Lower leg skin (tissue), 3 donors: ENCODE measurements at regions not wholly inside any gene's neighbourhood (a gene's known extent, or its start where the extent isn't known, plus 50 kb on each side); places are given as distances from the start of the nearest gene placed in this dataset.

Experiments
- CTCF ChIP-seq, 3 donors: fragments of 450-650 bp; IDR thresholded peaks; one replicate each; pipeline ENCODE4 v1.5.1; 2016; ENCODE audit warnings: antibody characterized with exemption in 3 of 3, mild to moderate bottlenecking in 3 of 3, moderate library complexity in 2 of 3
- POLR2A ChIP-seq, 2 donors: fragments of 450-650 bp; IDR thresholded peaks; one replicate each; pipeline ENCODE4 v1.6.1; 2016 to 2017; ENCODE audit warnings: antibody characterized with exemption in 2 of 2, mild to moderate bottlenecking in 1 of 2, moderate library complexity in 1 of 2

GRCh38 chr6:30006170-30007131 lies 54.6 kb upstream of the POLR1H start:
- TF ChIP-seq CTCF (IDR thresholded peaks at IDR 0.05) (no peak), POLR2A (IDR thresholded peaks at IDR 0.05) (no peak)
